Endothelial cell of hepatic sinusoid (primary cell): ENCODE measurements at regions not wholly inside any gene's neighbourhood (a gene's known extent, or its start where the extent isn't known, plus 50 kb on each side); places are given as distances from the start of the nearest gene placed in this dataset.
"Not testable (repeated sequence)": the region's sequence is repeated elsewhere in the genome, so short reads cannot be mapped to it uniquely, and the experiment has no call there.

Experiments
- in situ Hi-C: cut with HindIII; loops from 2 replicates; pipeline ENCODE4 v1.10.0; 2017; ENCODE audit warnings: low sequenced_read_pairs

GRCh38 chr6:134421501-134421900, 103.6 kb upstream of the SGK1 start:
- in situ Hi-C loops: no loop called here

GRCh38 chr6:134420614-134421181, 102.8 kb upstream of the SGK1 start:
- in situ Hi-C loops: no loop called here

DNA sequence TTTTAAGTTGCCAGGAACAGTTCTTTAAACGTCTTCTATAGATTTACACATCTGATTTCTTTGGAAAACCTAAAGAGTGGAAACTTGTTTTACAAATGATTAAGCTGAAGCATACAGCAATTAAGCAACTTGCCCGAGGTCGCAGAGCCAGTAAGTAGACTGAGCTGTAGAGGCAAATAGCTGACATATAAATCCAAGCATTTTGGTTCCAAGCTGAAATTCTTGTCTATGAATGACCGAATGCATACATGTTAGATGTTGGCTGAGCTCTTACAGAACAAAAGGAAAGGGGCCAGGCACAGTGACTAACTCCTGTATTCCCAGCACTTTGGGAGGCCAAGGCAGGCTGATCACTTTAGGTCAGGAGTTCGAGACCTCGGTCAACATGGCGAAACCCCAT, 101.8 kb upstream of the SGK1 start:
- in situ Hi-C loops: no loop called here

- in situ Hi-C loops: no loop called here
These were observed 98.7 kb upstream of the SGK1 start for GRCh38 chr6:134416418-134417154.

- in situ Hi-C loops: no loop called here
These were observed 97.7 kb upstream of the SGK1 start for GRCh38 chr6:134415656-134416055.

DNA sequence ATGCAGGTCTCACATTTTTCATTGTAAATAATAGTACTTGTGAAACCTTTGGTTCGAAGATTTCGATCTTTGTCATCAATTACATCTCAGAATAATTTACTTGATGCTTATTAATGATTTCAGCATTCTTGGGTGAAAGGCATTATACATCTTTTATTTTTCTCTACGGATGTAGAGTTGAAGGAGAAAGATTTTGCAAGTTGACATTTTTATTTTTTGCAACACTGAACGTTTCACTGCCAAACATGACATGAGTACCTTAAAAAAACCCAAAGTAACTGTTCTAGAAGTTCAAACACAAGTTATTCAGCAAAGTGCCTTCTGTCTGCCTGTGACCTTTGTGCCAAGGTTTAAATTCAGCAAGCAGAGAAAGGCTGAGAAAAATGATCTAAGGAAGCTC, 97.3 kb upstream of the SGK1 start:
- in situ Hi-C loops: no loop called here

- in situ Hi-C loops: no loop called here
These were observed 96.9 kb upstream of the SGK1 start for GRCh38 chr6:134414793-134415192.

- in situ Hi-C loops: no loop called here
These were observed 95.3 kb upstream of the SGK1 start for GRCh38 chr6:134413241-134413643.

DNA sequence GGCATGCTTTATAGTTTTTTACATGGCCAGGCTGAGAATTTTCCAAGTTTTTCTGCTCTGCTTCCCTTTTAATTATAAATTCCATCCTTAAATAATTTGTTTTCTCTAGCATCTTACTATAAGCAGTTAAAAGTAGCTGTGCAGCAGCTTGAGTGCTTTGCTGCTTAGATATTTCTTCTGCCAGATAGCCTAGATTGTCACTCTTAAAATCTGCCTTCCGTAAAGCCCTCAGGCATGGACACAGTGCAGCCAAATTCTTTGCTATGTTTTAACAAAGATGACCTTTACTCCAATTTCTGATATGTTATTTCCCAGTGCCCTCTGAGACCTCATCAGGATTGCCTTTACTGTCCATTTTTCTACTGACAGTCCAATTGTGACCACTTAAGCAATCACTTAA, 92.6 kb upstream of the SGK1 start:
- in situ Hi-C loops: no loop called here

- in situ Hi-C loops: no loop called here
These were observed 89.9 kb upstream of the SGK1 start for GRCh38 chr6:134407791-134408190.

DNA sequence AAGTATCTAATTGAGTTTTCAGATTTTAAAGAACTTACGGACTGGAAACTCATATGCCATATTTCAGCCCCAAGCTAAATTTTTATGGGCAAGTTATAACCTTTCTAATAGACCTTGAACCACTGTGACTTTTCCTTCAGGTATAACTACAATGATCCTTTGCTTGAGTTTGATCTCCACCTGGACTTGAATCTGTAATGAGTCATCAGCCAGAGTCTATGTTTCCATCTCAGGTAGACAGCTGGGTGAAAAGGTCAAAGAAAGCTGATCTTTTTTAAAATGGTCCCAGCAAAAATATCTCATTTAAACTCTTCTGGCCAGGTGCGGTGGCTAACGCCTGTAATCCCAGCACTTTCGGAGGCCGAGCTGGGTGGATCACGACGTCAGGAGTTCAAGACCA, 88.4 kb upstream of the SGK1 start:
- in situ Hi-C loops: no loop called here

- in situ Hi-C loops: no loop called here
These were observed 87.6 kb upstream of the SGK1 start for GRCh38 chr6:134405386-134406087.

GRCh38 chr6:134403312-134403711, 85.4 kb upstream of the SGK1 start:
- in situ Hi-C loops: not testable (repeated sequence)

- in situ Hi-C loops: no loop called here
These were observed 84.6 kb upstream of the SGK1 start for GRCh38 chr6:134402372-134402984.

GRCh38 chr6:134400941-134401340, 83.0 kb upstream of the SGK1 start:
- in situ Hi-C loops: no loop called here

- in situ Hi-C loops: no loop called here
These were observed 80.5 kb upstream of the SGK1 start for GRCh38 chr6:134398453-134398852.

- in situ Hi-C loops: no loop called here
These were observed 79.8 kb upstream of the SGK1 start for GRCh38 chr6:134397676-134398075.

DNA sequence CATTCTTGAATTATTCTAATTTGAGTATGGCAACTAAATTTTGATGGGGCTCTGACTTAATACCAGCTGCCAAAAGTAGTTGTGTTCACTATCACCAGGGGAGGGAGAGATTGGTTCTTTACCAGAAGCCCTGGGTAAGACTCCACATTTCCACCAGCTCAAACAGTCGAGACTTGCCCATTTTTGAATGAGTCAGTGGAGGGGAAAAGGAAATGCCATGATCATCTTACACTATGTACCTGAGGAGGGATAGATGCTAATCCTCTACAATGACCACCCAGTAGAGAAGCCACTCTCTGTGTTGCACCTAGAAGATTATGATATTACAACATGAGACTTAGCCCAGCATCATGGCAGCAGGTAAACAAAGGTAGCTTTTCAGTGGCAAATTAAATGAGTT, 77.0 kb upstream of the SGK1 start:
- in situ Hi-C loops: loop anchor here (5.0 kb wide), 1 partner anchor 447 kb away; no protein-coding TSS in a partner anchor

DNA sequence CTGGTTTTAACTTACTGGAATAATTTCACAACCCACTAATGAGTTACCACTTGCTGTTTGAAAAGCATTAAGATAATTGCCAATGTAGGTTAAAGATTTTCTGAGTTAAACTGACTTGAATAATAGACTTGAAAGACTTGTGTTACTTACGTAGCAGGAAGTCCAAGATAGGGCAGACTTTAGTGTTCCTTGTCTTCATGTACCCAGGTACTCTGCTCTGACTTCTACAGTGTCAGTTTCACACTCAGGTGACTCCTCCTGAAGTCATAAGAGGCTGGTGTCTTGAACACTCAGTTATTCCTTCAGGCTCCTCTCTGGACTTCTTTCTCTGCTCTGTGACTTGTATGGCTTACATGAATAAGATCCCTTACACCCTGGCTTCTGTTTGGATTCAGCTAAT, 76.3 kb upstream of the SGK1 start:
- in situ Hi-C loops: loop anchor here (5.0 kb wide), 1 partner anchor 448 kb away; no protein-coding TSS in a partner anchor

GRCh38 chr6:134391205-134391604, 73.3 kb upstream of the SGK1 start:
- in situ Hi-C loops: loop anchor here (5.0 kb wide), 1 partner anchor 451 kb away; no protein-coding TSS in a partner anchor

GRCh38 chr6:134389658-134390057, 71.7 kb upstream of the SGK1 start:
- in situ Hi-C loops: loop anchor here (5.0 kb wide), 1 partner anchor 453 kb away; no protein-coding TSS in a partner anchor
